ENCODE measurements at regions not wholly inside any gene's neighbourhood (a gene's known extent, or its start where the extent isn't known, plus 50 kb on each side); places are given as distances from the start of the nearest gene placed in this dataset.
"Not testable (repeated sequence)": the region's sequence is repeated elsewhere in the genome, so short reads cannot be mapped to it uniquely, and the experiment has no call there.

DNA sequence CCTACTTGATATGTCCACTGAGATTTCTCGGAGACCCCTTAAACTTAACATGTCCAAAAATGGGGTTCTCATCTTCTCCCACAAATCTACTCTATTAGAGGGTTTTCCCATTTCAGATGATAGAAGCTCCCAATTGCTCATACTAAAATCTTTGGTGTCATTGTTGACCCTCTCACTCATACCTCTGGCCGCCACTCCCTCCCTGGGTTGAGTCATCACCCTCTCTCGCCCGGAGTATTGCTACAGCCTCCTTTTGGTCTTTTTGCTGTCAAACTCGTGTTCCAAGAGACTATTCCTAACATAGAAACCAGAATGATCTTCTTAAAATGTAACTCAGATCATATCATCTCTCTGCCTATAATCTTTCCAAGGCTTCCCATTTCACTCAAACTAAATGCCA, 91.0 kb upstream of the GNAQ start:
- peak; percentile 19 for DNase-seq (ENCODE audit: low read depth)

DNA sequence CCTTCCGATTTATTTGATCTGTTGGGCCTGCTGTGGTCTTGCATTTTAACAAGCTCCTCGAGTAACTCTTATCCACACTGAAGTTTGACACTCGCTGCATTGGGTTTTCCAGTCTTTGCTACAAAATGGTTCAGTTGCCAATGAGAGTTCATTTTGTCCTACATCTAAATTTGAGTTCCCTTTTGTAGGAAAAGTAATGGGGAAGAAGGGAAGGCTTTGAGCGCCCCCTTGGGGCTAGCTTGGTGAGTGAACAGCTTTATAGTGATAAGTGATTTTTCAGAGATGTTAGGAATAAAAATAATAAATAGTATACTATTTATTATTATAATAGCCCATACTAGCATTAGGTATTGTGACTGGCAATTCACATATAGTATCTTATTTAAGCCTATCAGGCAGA, 89.9 kb upstream of the GNAQ start:
- DNase-seq (ENCODE audit: low read depth), result peak; percentile 51

DNA sequence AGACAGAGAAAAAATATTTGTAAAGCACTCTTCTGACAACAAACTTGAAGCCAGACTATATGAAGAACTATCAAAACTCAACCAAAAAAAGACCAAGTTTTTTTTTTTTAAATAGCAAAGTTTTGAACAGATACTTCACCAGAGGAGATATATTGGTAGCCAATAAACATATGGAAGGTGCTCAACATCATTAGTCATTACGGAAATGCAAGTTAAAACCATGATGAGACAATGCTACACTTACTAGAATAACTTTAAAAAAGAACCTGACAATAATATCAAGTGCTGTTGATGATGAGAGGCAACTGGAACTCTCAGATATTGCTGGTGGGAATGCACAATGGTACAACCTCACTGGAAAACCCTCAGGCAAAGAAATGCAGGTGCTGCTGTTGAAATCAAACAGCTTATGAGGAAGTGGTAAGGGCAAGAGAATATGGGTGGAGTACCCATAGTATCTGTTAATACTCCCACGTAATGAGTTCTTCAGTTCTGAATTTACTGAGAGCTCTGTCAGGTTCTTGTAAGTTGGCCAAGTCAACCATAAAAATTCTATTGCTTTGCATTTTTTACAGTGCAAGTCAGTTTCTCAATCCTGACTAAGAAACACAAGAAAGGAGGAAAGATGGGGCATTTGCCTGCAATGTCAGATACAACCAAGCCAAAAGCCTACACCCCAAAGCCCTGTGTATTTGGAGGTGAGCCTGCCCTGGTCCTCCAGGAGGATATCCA, 87.3 kb upstream of the GNAQ start:
- peak; percentile 92 for DNase-seq (ENCODE audit: low read depth)

DNA sequence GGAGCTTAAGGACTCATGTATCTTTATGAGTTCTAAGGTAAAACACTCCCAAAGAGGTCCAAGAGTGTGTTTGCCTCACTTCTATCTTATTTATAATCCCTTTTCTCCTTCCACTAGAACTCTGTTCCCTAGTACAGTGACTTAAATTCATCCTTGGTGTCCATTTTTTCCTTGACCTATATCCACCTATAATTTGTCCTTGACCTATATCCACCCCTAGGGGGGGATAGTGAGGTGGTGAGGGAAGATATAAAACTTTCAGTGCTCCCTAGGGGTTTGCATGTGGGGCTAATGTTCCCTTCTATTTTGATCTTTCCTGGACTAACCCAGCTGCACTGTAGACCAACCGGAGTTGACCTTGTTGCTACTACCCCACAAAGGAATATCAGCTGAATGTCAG, 83.5 kb upstream of the GNAQ start:
- DNase-seq (ENCODE audit: low read depth), result no peak

DNA sequence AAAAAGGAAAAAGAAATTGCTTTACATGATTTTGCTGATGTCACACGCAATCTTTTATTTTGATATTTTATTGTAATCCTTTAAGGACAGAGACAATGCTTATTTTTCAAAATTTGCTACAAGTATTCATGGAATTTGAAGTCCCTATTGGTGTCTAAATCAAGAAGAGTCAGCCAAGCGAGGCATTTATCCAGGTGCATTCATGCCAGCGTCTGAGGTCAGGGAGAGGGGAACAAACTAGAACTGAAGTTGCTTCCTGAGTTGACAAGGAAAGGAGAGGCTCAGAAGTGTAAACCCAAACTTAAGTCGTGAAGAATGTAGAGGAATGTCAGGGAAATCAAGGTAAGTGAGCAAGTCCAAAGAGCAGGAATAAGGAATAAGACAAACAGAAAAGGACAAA, 83.0 kb upstream of the GNAQ start:
- DNase-seq (ENCODE audit: low read depth), result no peak

DNA sequence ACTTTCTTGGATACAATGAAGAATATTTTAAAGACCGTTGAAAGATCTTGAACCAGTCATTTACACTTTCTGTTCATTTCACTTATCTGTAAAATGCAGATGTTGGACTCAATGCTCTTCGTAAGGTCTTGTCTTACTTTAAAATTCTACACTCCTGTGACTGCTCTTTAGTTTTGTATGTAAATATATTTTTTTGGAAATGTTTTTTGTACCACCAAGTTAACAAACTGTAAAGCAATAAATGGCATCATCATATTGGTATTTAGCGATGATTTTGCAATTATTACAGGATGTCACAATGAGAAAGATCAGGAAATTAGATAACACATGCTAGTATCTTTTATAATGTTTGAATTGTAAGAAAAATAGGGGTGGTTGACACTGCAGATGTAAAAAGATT, 80.8 kb upstream of the GNAQ start:
- DNase-seq (ENCODE audit: low read depth), result no peak

DNA sequence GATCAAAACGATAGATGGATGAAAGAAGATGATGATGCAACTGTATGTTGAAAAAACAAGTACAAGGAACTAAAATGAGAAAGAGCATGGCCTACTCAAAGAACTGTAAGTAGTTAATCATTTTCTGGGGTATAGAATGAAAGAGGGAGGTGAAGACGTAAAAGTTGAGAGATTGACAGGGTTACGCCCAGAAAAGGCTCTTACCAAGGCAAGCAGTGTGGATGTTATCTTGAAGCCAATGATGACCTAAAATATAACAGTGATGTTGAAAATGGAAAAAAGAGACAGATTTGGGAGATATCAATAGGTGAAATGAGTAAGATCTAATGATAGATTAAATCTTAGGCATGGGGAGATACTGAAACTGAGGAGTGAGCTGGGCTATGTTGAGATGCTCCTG, 80.4 kb upstream of the GNAQ start:
- DNase-seq (ENCODE audit: low read depth), result no peak

DNA sequence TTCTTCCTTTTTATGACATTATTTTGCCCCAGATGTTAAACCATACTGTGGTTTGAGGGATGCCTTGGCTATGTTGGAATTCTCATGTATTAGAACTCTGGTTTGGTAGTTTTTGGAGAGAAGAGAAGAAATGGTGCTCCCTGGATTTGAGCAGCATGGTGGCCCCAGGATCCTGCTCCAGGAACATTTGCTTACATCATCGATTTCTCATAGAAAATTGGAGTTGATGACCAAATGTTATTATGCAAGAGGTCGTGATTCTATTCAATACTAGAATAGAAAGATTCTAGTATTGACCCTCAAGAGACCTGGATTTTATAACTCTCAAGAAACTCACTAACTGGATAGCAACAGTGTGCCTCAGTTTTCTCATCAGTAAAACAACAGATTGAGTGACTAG, 77.5 kb upstream of the GNAQ start:
- no peak for DNase-seq (ENCODE audit: low read depth)

DNA sequence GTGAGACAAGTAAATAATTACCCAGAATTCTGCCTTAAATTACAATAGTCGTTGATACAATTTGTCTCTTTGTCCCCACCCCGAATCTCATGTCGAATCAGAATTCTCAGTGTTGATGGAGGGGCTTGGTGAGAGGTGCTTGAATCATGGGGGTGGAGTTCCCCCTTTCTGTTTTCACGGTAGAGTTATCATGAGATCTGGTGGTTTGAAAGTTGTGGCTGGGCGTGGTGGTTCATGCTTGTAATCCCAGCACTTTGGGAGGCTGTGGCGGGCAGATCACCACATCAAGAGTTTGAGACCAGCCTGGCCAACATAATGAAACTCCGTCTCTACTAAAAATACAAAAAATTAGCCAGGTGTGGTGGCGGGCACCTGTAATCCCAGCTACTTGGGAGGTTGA, 75.0 kb upstream of the GNAQ start:
- not testable (repeated sequence) for DNase-seq (ENCODE audit: low read depth)

DNA sequence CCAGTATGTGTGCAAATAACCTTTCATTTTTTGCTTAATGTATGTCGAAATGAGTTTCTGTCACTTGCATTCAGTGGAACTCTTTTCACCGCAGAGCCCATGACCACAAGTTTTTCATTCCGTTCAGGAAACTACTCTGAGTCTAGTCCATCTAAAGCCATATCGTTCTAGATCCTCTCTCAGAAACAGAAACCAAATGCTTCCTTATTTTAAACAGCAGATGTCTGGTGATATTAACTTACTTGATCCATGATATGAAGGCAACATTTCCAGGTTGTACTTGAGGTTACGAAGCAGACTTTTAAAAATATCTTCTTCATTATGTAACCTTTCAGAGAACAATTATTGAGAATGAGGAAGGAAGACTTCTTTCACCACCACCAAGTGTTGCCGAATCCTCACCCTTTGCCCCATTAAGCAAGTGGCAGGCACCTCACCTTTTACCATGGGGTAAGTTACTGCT, 72.4 kb upstream of the GNAQ start:
- DNase-seq (ENCODE audit: low read depth), result no peak

DNA sequence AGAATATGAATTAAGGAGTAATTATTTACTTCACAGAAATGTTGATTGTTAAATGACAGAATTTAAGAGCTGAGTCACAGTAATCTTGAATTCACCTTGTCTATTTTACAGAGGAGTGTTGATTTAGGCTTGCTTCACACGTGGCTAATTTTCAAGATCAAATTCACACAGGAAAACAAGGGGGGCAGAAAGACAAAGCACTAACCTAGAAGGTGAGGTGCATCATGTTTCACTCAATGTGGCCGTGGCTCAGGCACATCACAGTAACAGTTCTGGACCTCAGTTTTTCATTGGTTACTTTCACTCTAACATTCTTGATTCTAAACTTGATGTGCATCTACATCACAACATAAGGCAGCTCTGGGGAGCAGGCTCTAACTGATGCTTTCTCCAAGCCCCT, 69.6 kb upstream of the GNAQ start:
- no peak for DNase-seq (ENCODE audit: low read depth)

DNA sequence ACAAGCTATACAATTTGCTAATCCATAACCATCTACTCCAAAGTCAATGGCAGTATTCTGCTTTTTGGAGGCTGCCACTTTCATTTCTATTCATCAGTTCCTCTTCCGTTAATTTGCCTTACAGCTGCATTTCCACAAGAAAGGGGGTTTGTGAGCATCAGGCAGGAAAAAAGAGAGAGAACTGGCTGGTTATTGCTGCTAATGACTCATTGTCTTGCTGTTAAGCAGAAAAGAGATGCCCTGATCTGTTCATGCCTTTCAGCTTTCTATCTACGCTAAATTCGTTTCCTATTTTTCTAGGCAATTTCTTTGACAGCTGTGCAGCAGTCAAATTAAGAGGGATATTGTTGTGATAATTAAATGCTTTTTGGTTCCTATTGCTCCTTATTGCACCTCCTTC, 65.9 kb upstream of the GNAQ start:
- DNase-seq (ENCODE audit: low read depth), result no peak

DNA sequence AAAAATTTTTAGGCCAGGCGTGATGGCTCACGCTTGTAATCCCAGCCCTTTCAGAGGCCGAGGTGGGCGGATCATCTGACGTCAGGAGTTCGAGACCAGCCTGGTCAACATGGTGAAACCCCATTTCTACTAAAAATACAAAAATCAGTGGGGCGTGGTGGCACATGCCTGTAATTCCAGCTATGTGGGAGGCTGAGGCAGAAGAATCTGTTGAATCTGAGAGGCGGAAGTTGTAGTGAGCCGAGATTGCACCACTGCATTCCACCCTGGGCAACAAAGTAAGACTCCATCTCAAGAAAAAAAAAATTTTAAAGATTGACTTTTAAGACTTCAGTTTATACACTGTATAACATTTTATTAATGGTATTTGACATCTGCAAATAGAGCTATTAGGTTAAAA, 60.1 kb upstream of the GNAQ start:
- DNase-seq (ENCODE audit: low read depth), result no peak

DNA sequence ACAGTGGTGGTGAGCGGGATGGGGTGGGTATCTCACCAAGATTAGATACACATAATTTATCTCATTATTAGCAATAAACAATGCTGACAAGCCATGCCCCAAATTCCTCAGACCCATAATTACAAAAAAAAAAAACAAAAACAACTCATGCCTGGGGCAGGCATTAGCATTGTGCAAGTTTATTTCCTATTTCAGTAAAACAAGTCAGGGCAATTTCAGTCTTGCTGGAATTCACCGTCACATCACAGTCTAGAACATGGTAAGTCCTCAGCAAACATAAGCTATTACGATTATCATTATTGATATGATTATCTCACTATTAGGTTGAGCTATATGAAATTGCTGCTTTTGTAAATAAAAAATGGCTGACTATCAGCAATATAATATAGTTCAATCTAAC, 57.5 kb upstream of the GNAQ start:
- DNase-seq (ENCODE audit: low read depth), result no peak

DNA sequence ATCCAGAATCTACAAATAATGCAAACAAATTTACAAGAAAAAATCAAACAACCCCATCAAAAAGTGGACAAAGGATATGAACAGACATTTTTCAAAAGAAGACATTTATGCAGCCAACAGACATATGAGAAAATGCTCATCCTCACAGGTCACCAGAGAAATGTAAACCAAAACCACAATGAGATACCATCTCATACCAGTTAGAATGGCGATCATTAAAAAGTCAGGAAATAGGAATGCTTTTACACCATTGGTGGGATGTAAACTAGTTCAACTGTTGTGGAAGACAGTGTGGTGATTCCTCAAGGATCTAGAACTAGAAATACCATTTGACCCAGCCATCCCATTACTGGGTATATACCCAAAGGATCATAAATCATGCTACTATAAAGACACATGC, 56.6 kb upstream of the GNAQ start:
- DNase-seq (ENCODE audit: low read depth), result not testable (repeated sequence)
